Epithelial cell of esophagus (primary cell): ENCODE measurements at regions not wholly inside any gene's neighbourhood (a gene's known extent, or its start where the extent isn't known, plus 50 kb on each side); places are given as distances from the start of the nearest gene placed in this dataset.
A peak's percentile ranks its signal among the peaks of the same experiment; 100 is the strongest.
"Not testable (repeated sequence)": the region's sequence is repeated elsewhere in the genome, so short reads cannot be mapped to it uniquely, and the experiment has no call there.

ENCODE experiments used
- DNase-seq: peaks from one replicate; pipeline ENCODE4 v3.0.0; 2010; ENCODE audit warnings: low read depth
- H3K4me3 ChIP-seq: 2 replicates; pipeline ENCODE4 v1.5.1; 2011; ENCODE audit warnings: mild to moderate bottlenecking, low read length, control low read depth
- CTCF ChIP-seq: IDR thresholded peaks from 2 replicates; pipeline ENCODE4 v1.5.1; 2011; ENCODE audit warnings: low read depth, mild to moderate bottlenecking, low read length, control low read depth, inconsistent platforms; ENCODE audit not compliant: insufficient read depth; ENCODE audit errors: missing control alignments

DNA sequence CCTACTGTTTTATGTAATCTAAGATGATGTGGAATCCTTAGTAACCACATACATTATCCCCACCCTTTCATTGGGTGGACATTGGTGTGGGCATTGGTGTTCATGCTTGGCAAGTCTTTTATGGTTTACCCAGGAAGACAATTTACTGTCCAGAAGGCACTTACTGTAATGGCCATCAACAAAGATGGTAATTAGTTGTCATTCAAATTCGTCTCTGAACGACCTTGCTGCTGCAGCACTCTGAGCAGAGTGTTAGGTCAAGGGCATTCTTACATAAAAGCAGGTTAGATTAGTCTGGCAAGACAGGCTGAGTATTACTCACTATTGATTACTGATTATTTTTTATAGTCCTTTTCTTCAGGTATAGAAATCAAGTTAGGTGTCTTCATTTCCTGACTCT lies 447.9 kb downstream of the XIRP2 start:
- TF ChIP-seq CTCF = no peak
- no peak overlapping the region for H3K4me3 ChIP-seq
- no peak for DNase-seq

- DNase-seq = peak; percentile 6
- no peak for TF ChIP-seq CTCF
- no peak overlapping the region for H3K4me3 ChIP-seq
Measured at GRCh38 chr2:167335541-167335992, 447.3 kb downstream of the XIRP2 start.

DNA sequence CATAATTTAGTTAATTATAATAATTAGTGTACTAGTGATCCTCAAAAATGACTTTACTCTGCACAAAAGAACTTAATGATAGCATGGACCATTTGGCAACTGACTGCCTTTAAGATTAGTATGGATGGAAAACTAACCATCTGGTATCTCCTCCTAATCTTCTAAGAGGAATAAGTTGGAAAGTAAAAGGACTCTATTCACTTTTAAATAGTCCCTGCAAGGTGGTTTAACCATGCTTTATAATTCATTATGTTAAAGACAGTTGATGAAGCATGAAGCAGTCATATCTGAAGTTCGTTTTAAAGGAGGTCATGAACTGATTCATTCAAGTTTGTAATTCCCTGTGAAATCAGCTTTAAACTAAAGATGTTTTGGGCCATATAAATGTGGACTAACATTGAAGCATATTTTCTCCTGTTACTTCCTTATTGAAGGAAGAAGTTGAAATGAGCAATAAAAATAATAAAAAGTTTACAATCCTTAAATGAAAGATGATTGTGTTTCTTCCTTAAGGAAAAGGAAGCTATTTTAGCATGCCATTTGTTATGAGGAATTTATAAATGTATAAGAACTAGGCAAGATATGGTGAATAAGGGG lies 446.0 kb downstream of the XIRP2 start:
- TF ChIP-seq CTCF = no peak
- no peak for DNase-seq
- no peak overlapping the region for H3K4me3 ChIP-seq

GRCh38 chr2:167333245-167333644 lies 445.0 kb downstream of the XIRP2 start:
- H3K4me3 ChIP-seq = no peak overlapping the region
- peak; percentile 15 for TF ChIP-seq CTCF
- DNase-seq = no peak

DNA sequence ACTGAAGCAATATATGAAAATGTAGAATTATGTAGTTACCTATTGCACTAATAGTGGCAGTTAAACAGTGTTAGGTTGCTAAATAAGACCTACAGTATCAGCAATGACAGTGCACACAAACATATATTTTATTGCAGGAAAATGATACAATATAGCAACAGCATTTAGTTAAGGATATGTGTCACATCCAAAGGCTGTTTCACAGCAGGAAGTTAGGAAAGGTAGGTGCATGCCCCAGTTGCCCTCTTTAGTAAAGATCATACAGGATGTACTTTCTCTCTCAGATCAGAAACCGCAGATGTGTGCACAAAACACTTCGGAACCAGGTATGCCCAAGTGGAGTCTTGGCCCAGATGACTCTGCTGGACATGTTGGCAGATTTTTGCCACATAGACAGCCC lies 444.1 kb downstream of the XIRP2 start:
- DNase-seq = no peak
- no peak for TF ChIP-seq CTCF

DNA sequence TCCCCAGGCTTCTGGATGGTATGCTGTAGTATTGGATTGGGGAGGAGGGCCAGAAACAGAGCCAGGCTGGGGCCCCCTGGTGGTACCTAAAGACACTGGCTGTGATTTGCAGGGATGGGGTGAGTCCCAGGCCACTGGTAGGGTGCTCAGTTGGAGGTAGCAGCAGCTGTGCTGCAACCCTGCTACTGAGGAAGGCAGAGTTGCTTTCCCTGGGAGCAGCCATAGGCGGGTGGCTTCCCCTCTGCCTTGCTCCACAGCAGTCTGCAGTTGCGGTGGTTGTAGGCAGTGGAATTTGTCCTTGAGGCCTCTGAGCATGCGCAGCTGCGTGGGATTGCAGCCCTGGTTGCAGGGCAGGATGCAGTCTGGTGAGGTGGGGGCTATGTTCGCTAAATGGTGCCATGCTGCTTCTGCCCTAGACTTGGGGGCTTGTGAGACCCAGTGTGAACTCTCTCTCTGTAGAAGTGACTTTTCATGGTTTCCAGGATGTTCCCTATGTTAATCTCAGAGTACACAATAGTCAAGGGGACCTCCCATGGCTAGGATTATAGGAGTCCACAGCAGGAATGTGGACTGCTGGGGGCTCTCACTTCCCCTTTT lies 443.5 kb downstream of the XIRP2 start:
- no peak for TF ChIP-seq CTCF
- DNase-seq = no peak
- no peak overlapping the region for H3K4me3 ChIP-seq

More for the DNA sequence above, 444.1 kb downstream of the XIRP2 start:
- H3K4me3 ChIP-seq = no peak overlapping the region

- not testable (repeated sequence) for H3K4me3 ChIP-seq
Measured at GRCh38 chr2:167328808-167329207, 440.5 kb downstream of the XIRP2 start.

More at GRCh38 chr2:167328808-167329207, 440.5 kb downstream of the XIRP2 start:
- not testable (repeated sequence) for DNase-seq
